HK-2 (cell line): ENCODE measurements at regions not wholly inside any gene's neighbourhood (a gene's known extent, or its start where the extent isn't known, plus 50 kb on each side); places are given as distances from the start of the nearest gene placed in this dataset.

Source experiments
- DNase-seq: peaks from one replicate; pipeline ENCODE4 v3.0.0-alpha.2; 2018; ENCODE audit not compliant: unreplicated experiment

GRCh38 chr2:81234711-81235110 lies 930.2 kb upstream of the LRRTM1 start:
- DNase-seq, result no peak

- no peak for DNase-seq
Measured at GRCh38 chr2:81225756-81226155, 921.2 kb upstream of the LRRTM1 start.

- DNase-seq, result no peak
Measured at GRCh38 chr2:81213598-81213997, 909.0 kb upstream of the LRRTM1 start.

GRCh38 chr2:81206216-81206615 lies 901.7 kb upstream of the LRRTM1 start:
- no peak for DNase-seq

- DNase-seq, result no peak
Measured at GRCh38 chr2:81196933-81197628, 892.5 kb upstream of the LRRTM1 start.

- DNase-seq, result no peak
Measured at GRCh38 chr2:81196383-81196851, 891.9 kb upstream of the LRRTM1 start.

- no peak for DNase-seq
Measured at GRCh38 chr2:81195774-81196382, 891.3 kb upstream of the LRRTM1 start.

- no peak for DNase-seq
Measured at GRCh38 chr2:81195017-81195773, 890.6 kb upstream of the LRRTM1 start.

GRCh38 chr2:81194581-81194980 lies 890.0 kb upstream of the LRRTM1 start:
- no peak for DNase-seq

GRCh38 chr2:81194176-81194575 lies 889.6 kb upstream of the LRRTM1 start:
- no peak for DNase-seq

GRCh38 chr2:81181845-81182244 lies 877.3 kb upstream of the LRRTM1 start:
- DNase-seq, result no peak

GRCh38 chr2:81171447-81171846 lies 866.9 kb upstream of the LRRTM1 start:
- no peak for DNase-seq

- DNase-seq, result no peak
Measured at GRCh38 chr2:81163583-81163982, 859.0 kb upstream of the LRRTM1 start.

- DNase-seq, result no peak
Measured at GRCh38 chr2:81158505-81158904, 854.0 kb upstream of the LRRTM1 start.

GRCh38 chr2:81148323-81148722 lies 843.8 kb upstream of the LRRTM1 start:
- DNase-seq, result no peak

GRCh38 chr2:81136296-81136695 lies 831.7 kb upstream of the LRRTM1 start:
- DNase-seq, result no peak

- DNase-seq, result no peak
Measured at GRCh38 chr2:81097361-81097760, 792.8 kb upstream of the LRRTM1 start.

GRCh38 chr2:81093031-81093430 lies 788.5 kb upstream of the LRRTM1 start:
- no peak for DNase-seq

GRCh38 chr2:81087646-81088045 lies 783.1 kb upstream of the LRRTM1 start:
- no peak for DNase-seq

GRCh38 chr2:81084101-81084500 lies 779.5 kb upstream of the LRRTM1 start:
- no peak for DNase-seq

- no peak for DNase-seq
Measured at GRCh38 chr2:81078631-81079030, 774.1 kb upstream of the LRRTM1 start.

- DNase-seq, result no peak
Measured at GRCh38 chr2:81078102-81078501, 773.5 kb upstream of the LRRTM1 start.

GRCh38 chr2:81077396-81077795 lies 772.8 kb upstream of the LRRTM1 start:
- DNase-seq, result no peak
